ENCODE measurements at regions not wholly inside any gene's neighbourhood (a gene's known extent, or its start where the extent isn't known, plus 50 kb on each side); places are given as distances from the start of the nearest gene placed in this dataset.

DNA sequence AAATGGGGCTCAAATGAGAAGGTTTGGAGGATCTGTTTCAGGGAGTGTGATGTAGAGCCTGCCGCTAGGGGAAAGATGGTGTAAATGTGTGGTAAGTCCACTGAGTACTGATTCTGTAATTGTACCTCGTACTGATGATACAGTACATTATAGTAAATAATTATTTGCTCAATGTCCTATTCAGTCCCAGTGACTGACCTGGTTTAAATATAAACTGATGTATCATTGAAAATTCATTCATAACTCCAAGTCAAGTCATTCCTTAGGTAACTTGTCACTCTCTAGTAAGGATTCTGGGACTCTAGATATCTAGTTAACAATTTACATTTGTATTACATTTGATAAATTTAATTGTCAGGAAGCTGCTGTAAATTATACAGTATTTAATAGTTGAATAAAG, 667.3 kb downstream of the DTWD2 start:
- TF ChIP-seq, protein P1, sequence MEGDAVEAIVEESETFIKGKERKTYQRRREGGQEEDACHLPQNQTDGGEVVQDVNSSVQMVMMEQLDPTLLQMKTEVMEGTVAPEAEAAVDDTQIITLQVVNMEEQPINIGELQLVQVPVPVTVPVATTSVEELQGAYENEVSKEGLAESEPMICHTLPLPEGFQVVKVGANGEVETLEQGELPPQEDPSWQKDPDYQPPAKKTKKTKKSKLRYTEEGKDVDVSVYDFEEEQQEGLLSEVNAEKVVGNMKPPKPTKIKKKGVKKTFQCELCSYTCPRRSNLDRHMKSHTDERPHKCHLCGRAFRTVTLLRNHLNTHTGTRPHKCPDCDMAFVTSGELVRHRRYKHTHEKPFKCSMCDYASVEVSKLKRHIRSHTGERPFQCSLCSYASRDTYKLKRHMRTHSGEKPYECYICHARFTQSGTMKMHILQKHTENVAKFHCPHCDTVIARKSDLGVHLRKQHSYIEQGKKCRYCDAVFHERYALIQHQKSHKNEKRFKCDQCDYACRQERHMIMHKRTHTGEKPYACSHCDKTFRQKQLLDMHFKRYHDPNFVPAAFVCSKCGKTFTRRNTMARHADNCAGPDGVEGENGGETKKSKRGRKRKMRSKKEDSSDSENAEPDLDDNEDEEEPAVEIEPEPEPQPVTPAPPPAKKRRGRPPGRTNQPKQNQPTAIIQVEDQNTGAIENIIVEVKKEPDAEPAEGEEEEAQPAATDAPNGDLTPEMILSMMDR (IDR thresholded peaks at IDR 0.05; ENCODE audit: low read length), result no peak
- no peak for TF ChIP-seq EZH2 (optimal IDR thresholded peaks at IDR 0.05; ENCODE audit: low read depth, low read length)
